Activated naive CD8-positive, alpha-beta T cell (primary cell): ENCODE measurements at regions not wholly inside any gene's neighbourhood (a gene's known extent, or its start where the extent isn't known, plus 50 kb on each side); places are given as distances from the start of the nearest gene placed in this dataset.

Experiments used
- H3K27ac Mint-ChIP-seq: one replicate; pipeline ENCODE4 v1.8.0; 2021; ENCODE audit warnings: mixed read lengths
- H3K27me3 Mint-ChIP-seq: one replicate; pipeline ENCODE4 v1.8.0; 2021; ENCODE audit warnings: mixed read lengths
- H3K36me3 Mint-ChIP-seq: one replicate; pipeline ENCODE4 v1.8.0; 2021; ENCODE audit warnings: mixed read lengths
- H3K4me1 Mint-ChIP-seq: one replicate; pipeline ENCODE4 v1.8.0; 2021; ENCODE audit warnings: low read depth, mixed read lengths
- H3K4me3 Mint-ChIP-seq: one replicate; pipeline ENCODE4 v1.8.0; 2021; ENCODE audit warnings: mild to moderate bottlenecking, mixed read lengths
- H3K9me3 Mint-ChIP-seq: one replicate; pipeline ENCODE4 v1.8.0; 2021; ENCODE audit warnings: low read depth, mixed read lengths

DNA sequence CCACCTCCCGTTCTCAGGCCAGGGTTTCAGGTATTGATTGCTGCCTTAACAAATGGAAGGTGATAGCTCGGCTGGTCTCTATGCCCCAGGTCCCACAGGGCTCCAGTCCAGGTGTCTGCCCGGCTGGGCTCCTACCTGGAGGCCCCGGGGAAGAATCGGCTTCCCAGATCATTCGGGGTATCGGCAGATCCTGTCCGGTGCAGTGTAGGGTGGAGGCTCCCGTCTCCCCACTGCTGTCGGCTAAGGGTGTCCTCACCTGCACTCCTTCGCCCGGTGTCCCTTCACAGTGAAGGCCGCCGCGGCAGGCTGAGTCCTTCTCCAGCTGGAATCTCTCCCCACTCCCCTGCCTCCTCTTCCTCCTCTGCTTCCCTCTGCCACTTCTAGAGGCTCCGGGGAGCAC lies 573.9 kb upstream of the SALL3 start:
- H3K36me3 Mint-ChIP-seq: no peaks in the 10 kb centered on the region
- H3K27ac Mint-ChIP-seq: no peak overlapping the region
- peaks cover 17% of the 10 kb centered on the region for H3K4me1 Mint-ChIP-seq
- H3K4me3 Mint-ChIP-seq: no peak overlapping the region
- H3K9me3 Mint-ChIP-seq: no peaks in the 10 kb centered on the region
- peaks cover 6% of the 10 kb centered on the region for H3K27me3 Mint-ChIP-seq

DNA sequence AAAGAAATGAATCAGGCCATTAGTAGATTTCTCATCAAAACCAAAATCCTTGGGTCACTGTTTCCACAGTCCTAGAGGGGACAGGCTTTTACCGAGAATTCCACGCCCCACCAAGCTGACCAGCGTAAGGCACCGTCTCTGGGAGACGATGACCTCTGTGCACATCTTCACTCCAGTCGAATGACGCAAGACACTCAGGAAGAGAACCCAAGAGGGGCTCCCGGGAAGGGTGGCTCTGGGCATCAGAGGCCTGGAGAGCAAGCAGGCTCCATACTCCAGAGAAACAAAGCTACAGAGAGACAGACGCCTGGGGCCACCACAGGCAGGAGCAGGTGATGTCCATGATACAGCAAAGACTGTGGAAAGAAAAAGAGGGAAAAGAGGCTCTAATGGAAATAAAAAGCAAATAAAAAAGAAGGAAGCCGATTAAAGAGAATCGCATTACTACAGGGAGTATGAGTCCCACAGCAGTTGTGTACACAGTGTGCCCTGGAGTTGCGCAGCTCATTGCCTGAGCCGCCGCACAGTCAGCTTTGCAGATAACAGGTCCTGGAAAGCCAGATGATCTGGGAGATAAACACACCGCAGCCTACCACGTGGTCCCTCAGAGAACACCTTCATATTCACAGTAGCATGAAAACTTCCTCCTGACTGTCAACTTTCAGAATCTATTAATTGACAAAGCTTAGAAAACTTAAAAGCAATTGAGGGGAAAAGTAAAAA lies 572.7 kb upstream of the SALL3 start:
- no peak overlapping the region for H3K27ac Mint-ChIP-seq
- H3K9me3 Mint-ChIP-seq: no peaks in the 10 kb centered on the region
- H3K36me3 Mint-ChIP-seq: no peaks in the 10 kb centered on the region
- H3K4me1 Mint-ChIP-seq: peaks cover 17% of the 10 kb centered on the region
- H3K4me3 Mint-ChIP-seq: peak overlapping the region; percentile 50
- H3K27me3 Mint-ChIP-seq: peaks cover 6% of the 10 kb centered on the region

DNA sequence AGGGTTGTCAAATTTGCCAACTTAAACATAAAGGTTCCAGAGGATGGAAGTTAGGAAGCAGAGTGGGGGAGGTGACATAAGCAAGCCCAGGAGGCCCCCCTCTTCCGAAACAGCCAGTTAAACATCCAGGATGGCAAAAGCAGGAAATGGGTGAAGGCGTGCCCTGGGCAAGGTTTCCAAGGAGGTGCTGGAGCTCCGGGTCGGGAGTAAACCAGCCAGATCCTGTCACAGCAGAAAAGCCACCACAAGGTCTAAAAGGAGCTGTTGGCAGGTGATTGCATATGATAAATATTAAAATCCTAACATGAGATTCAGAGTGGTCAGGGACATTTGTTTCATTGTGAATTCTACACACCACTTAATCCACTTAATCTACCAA lies 572.2 kb upstream of the SALL3 start:
- Mint-ChIP-seq H3K27ac (no peak overlapping the region), H3K4me3 (peak overlapping the region; percentile 50), H3K9me3 (no peaks in the 10 kb centered on the region), H3K4me1 (peaks cover 17% of the 10 kb centered on the region), H3K36me3 (no peaks in the 10 kb centered on the region), H3K27me3 (peaks cover 6% of the 10 kb centered on the region)

DNA sequence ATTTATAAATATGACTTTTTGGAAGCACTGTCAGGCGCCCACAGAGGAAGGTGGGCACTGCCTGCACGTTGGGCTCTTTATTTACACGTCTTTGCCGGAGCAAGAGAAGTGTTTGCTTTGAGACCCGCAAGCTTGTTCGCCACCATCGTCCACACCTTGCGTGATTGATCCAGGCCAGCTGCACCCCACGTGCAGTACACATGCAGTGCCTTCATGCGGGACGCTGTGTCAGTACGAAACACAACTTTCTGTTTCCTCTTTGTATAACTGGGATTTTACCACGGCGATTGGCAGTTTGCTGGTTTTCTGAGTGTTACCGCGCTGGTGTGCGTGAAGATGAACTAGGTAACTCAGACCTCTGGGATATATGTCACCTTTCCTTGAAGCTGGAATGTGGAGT lies 571.0 kb upstream of the SALL3 start:
- H3K27ac Mint-ChIP-seq: no peak overlapping the region
- no peak overlapping the region for H3K4me3 Mint-ChIP-seq
- H3K4me1 Mint-ChIP-seq: peaks cover 17% of the 10 kb centered on the region
- no peaks in the 10 kb centered on the region for H3K36me3 Mint-ChIP-seq
- H3K27me3 Mint-ChIP-seq: peaks cover 6% of the 10 kb centered on the region
- H3K9me3 Mint-ChIP-seq: no peaks in the 10 kb centered on the region

DNA sequence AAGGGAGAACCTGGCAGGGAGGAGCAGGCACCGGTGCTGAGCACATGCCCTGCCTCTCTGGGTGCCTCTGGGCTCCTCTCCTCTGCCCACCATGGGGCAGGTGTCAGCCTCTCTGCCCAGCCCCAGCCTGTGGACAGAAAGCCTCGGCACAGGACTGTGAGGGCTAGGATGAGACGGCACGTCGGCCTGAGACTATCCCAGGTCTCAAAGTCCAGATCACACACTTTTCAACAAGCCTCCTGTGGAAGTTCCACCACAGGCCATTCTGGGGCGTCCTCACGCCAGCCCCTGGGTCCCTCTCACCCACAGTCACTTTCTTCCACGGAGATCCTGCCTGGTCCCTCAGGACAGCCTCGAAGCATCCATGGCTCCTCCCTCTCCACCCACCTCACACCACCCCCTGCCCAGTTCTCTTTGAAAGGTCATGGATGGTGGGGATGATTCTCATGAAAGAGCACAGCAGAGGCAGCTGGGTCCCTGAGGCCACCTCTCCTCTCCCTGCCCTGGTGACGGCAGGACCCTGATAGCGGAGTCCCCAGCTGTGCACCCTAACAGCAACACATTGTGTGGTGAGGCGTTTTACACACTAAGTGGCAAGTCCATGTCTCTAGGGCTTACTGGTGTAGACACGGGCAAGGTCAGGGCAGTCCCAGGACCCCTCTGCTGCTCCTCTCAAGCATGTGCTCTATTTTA lies 569.4 kb upstream of the SALL3 start:
- H3K27me3 Mint-ChIP-seq: peaks cover 3% of the 10 kb centered on the region
- no peak overlapping the region for H3K4me3 Mint-ChIP-seq
- no peaks in the 10 kb centered on the region for H3K36me3 Mint-ChIP-seq
- peaks cover 17% of the 10 kb centered on the region for H3K4me1 Mint-ChIP-seq
- no peaks in the 10 kb centered on the region for H3K9me3 Mint-ChIP-seq
- no peak overlapping the region for H3K27ac Mint-ChIP-seq

DNA sequence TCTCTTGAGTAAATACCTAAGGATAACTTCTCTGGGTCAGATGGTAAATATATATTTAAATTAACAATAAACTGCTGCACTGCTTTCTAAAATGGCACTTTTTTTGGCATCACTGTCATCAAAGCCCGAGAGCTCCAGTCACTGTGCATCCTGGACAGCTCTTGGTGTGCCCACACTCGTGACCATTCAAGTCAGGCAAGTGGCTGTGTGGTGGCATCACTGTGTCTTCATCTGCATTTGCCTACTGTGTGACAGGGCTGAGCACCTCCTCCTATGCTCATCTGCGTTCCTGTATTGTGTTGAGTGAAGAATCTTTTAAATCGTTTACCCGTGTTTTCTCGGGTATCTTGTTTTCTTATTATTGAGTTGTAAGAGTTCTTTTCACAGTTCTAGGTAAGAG lies 568.1 kb upstream of the SALL3 start:
- no peaks in the 10 kb centered on the region for H3K36me3 Mint-ChIP-seq
- peaks cover 1% of the 10 kb centered on the region for H3K27me3 Mint-ChIP-seq
- no peak overlapping the region for H3K4me3 Mint-ChIP-seq
- H3K4me1 Mint-ChIP-seq: peaks cover 15% of the 10 kb centered on the region
- no peaks in the 10 kb centered on the region for H3K9me3 Mint-ChIP-seq
- H3K27ac Mint-ChIP-seq: no peak overlapping the region

DNA sequence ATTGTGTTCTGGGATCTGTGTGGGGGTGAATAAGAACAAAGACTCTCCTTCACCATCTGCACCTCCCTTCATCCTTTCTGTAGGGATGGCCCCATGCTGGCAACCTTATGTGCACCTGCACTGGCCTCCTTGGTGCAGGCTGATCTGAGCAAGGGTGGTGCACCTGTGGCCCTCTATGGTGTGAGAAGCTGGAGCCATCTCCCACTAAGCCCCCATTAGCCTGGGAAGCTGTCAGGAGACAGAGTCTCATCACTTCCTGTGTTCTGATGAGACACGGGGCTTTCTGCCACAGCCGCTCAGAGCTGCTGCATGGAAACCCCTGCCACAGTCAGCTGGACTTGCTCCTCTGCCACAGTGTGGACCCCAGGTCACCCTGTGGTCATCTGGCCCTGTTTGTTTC lies 565.3 kb upstream of the SALL3 start:
- Mint-ChIP-seq H3K4me1 (no peaks in the 10 kb centered on the region), H3K27ac (no peak overlapping the region), H3K27me3 (peaks cover 3% of the 10 kb centered on the region), H3K36me3 (no peaks in the 10 kb centered on the region), H3K9me3 (no peaks in the 10 kb centered on the region), H3K4me3 (no peak overlapping the region)

DNA sequence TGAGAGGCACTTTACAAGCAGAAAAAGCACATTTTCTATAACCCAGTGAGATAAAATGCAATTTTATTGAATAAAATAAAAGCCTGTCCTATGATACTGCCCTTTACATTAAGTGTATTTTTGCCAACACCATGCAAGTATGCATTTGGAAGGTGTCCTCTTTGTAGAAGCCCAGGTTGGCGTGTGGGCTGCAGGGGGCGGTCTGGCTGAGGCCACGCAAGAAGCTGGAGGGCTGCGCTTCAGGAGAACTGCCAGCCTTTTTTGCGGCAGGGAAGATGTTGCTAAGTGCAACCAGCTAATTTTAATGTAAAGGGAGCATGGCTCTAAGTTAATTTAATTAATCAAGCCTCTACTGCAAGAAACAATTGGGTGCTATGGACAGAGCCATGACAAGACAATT lies 562.8 kb upstream of the SALL3 start:
- no peak overlapping the region for H3K27ac Mint-ChIP-seq
- H3K27me3 Mint-ChIP-seq: peaks cover 2% of the 10 kb centered on the region
- H3K4me3 Mint-ChIP-seq: no peak overlapping the region
- no peaks in the 10 kb centered on the region for H3K9me3 Mint-ChIP-seq
- H3K36me3 Mint-ChIP-seq: no peaks in the 10 kb centered on the region
- no peaks in the 10 kb centered on the region for H3K4me1 Mint-ChIP-seq

DNA sequence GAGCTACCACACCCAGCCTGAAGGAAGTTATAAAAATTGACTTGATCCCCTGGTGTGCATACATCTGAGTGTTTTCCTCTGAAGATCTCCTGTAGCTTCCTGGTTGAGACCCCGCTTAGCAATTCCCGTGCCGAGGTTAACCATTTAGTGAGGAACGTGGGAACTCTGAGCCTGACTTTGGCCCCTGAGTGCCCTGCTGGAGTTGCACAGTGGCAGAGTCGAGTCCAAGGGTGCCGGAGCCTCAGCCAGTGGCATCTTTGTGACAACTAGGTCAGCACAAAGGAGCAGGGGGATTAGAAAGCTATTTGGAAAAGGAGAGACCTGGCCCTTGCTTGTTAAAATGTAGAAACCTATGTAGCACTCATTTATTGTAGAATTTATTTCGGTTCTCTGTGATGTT lies 561.2 kb upstream of the SALL3 start:
- Mint-ChIP-seq H3K27me3 (peaks cover 3% of the 10 kb centered on the region), H3K36me3 (no peaks in the 10 kb centered on the region), H3K9me3 (no peaks in the 10 kb centered on the region), H3K4me1 (no peaks in the 10 kb centered on the region), H3K4me3 (no peak overlapping the region), H3K27ac (no peak overlapping the region)

DNA sequence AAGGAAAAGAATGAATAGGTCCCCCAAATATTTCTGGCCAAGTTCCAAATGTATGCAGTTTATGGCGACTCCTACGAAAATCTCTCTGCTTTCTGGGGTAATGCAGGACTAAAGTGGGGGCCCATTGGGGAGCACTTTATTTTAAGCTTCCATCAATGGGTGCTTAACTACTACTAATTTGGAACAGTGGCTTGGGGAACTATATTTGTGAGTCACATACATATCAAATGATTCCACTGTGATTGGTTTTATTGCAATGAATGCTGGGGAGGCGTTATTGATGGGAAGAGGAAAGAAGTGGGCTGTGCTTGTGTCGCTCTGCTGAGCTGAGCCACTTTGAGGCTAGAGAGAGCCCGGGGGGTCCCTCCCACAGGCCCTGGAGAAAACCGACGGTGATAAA lies 560.4 kb upstream of the SALL3 start:
- no peaks in the 10 kb centered on the region for H3K4me1 Mint-ChIP-seq
- H3K27me3 Mint-ChIP-seq: peaks cover 3% of the 10 kb centered on the region
- H3K4me3 Mint-ChIP-seq: no peak overlapping the region
- H3K36me3 Mint-ChIP-seq: no peaks in the 10 kb centered on the region
- H3K27ac Mint-ChIP-seq: no peak overlapping the region
- no peaks in the 10 kb centered on the region for H3K9me3 Mint-ChIP-seq

DNA sequence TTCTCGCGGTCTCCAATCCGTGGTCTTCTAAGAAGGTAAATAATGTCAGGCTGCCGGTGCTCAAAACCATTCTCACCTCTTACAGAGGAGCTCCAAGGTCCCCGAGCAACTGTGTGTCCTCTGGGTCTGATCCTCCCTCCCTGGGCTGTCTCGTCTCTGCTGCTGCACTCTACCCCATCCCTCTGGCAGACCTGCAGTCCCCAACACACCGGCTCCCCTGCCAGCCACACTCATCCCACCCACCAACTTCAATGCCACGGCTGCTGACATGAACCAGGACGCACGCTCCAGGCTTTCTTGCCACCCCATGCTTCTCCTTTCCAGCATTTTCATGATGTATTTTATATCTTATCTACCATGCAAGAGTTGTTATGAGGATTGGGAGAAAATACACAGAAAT lies 559.5 kb upstream of the SALL3 start:
- H3K4me1 Mint-ChIP-seq: no peaks in the 10 kb centered on the region
- H3K27me3 Mint-ChIP-seq: peaks cover 3% of the 10 kb centered on the region
- no peak overlapping the region for H3K27ac Mint-ChIP-seq
- H3K9me3 Mint-ChIP-seq: no peaks in the 10 kb centered on the region
- H3K36me3 Mint-ChIP-seq: no peaks in the 10 kb centered on the region
- no peak overlapping the region for H3K4me3 Mint-ChIP-seq

DNA sequence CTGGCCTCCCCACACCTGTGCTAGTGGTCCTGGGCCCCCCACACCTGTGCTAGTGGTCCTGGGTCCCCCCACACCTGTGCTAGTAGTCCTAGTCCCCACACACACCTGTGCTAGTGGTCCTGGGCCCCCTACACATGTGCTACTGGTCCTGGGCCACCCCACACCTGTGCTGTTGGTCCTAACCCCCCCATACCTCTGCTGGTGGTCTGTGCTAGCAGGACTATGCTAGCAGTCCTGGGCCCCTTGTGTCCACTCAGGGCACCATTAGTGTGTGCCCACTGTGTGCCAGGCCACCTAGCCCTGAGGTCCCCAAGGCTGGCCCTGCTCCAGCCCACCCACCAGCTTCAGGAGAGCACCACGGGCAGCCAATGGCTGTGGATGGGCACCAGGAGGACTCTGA lies 558.2 kb upstream of the SALL3 start:
- Mint-ChIP-seq H3K4me3 (no peak overlapping the region), H3K27ac (no peak overlapping the region), H3K4me1 (no peaks in the 10 kb centered on the region), H3K27me3 (peaks cover 3% of the 10 kb centered on the region), H3K36me3 (no peaks in the 10 kb centered on the region), H3K9me3 (no peaks in the 10 kb centered on the region)

DNA sequence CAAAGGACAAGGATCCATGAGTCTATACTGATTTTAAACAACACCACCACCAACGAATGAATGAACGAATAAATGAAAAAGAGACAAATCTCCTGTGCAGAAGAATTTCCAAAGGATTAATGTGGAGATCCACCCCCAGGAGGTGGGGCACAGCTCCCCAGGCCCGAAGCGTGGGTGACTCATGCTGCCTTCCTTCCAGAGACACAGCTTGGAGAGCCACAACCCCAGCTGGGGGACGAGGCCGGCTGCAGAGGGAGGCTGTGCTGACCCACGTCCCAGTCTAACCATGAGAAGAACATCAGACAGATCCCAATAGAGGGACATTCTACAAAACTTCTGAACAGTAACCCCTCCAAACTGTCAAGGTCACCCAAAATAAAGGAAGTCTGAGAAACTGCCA lies 557.3 kb upstream of the SALL3 start:
- H3K9me3 Mint-ChIP-seq: no peaks in the 10 kb centered on the region
- no peak overlapping the region for H3K27ac Mint-ChIP-seq
- no peaks in the 10 kb centered on the region for H3K4me1 Mint-ChIP-seq
- H3K36me3 Mint-ChIP-seq: no peaks in the 10 kb centered on the region
- no peak overlapping the region for H3K4me3 Mint-ChIP-seq
- H3K27me3 Mint-ChIP-seq: peaks cover 3% of the 10 kb centered on the region

DNA sequence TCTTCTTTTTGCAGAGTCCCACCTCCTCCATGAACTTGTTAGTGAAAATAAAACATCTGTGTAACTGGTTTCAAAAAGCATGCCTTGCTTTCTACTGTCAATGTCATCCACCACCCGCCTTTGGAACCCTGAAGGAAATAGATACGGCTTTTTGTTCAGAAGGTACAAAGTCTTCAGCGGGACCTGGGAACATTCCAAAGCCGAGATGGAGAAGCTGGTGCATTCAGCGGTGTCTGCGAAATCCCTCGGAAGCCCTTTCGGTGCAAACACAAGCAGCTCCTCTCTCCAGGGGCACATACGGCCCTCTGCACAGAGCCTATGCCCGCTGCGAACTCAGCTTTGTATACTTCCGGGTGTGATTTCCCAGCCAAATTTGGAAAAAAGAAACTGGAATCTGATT lies 555.8 kb upstream of the SALL3 start:
- no peaks in the 10 kb centered on the region for H3K36me3 Mint-ChIP-seq

DNA sequence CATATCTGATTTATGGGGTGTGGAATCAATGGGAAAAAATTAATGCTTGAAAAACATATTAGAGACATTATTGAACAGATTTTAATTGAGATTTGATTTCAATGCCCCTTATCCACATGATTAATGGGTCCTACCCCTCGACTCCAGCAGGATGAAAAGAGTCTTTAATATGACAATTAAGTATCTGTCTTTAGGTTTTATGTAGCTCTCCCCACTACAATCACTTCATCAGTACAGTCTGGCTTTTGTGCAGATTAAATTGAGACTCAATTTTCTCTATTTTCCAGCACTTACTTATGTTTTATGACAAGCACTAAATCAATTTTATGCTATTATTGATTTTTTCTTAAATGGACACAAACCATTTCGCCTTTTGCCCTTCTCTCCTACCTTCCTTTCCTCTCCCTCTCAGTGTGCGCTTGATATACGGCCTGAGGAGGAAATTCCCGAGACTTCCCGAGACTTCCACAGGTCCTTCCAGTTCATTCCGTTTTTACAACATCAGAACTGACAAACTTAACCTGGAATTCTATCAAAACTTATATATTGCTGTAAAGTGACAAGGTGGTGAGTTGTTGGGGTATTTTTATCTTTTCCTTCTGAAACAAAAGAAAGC lies 555.1 kb upstream of the SALL3 start:
- no peaks in the 10 kb centered on the region for H3K4me1 Mint-ChIP-seq
- no peaks in the 10 kb centered on the region for H3K36me3 Mint-ChIP-seq
- H3K9me3 Mint-ChIP-seq: no peaks in the 10 kb centered on the region
- peaks cover 2% of the 10 kb centered on the region for H3K27me3 Mint-ChIP-seq
- H3K4me3 Mint-ChIP-seq: no peak overlapping the region
- H3K27ac Mint-ChIP-seq: no peak overlapping the region

More for the DNA sequence above, 555.8 kb upstream of the SALL3 start:
- Mint-ChIP-seq H3K4me3 (no peak overlapping the region), H3K27ac (no peak overlapping the region), H3K9me3 (no peaks in the 10 kb centered on the region), H3K4me1 (no peaks in the 10 kb centered on the region), H3K27me3 (peaks cover 3% of the 10 kb centered on the region)
